OCI-LY3 (cell line): ENCODE measurements at regions not wholly inside any gene's neighbourhood (a gene's known extent, or its start where the extent isn't known, plus 50 kb on each side); places are given as distances from the start of the nearest gene placed in this dataset.

Source experiments
- CTCF ChIP-seq: fragments of 200-600, 300-600 bp; sonication (generic); IDR thresholded peaks from 2 replicates; pipeline ENCODE4 v1.5.1; 2014; ENCODE audit warnings: antibody characterized with exemption, low read length, low read depth
- EZH2phosphoT487 ChIP-seq: fragments of 200-600 bp; shearing (Covaris generic); IDR thresholded peaks from 2 replicates; pipeline ENCODE4 v1.6.1; 2018; ENCODE audit warnings: antibody characterized with exemption, mixed run types, low read depth

- TF ChIP-seq CTCF (no peak), EZH2phosphoT487 (no peak)
These were observed 64.7 kb downstream of the GPR65 start for GRCh38 chr14:88069677-88070076.
